DND-41 (cell line): ENCODE measurements at regions not wholly inside any gene's neighbourhood (a gene's known extent, or its start where the extent isn't known, plus 50 kb on each side); places are given as distances from the start of the nearest gene placed in this dataset.

Experiments
- EZH2 ChIP-seq: IDR thresholded peaks from 3 replicates; pipeline ENCODE4 v1.6.1; 2012; ENCODE audit warnings: borderline replicate concordance, low read depth, mild to moderate bottlenecking, moderate library complexity, low read length, inconsistent platforms; ENCODE audit not compliant: severe bottlenecking
- TF ChIP-seq, protein P1 (sequence below): IDR thresholded peaks from 2 replicates; pipeline ENCODE4 v1.5.1; 2012; ENCODE audit warnings: borderline replicate concordance, low read length, moderate library complexity, mild to moderate bottlenecking; ENCODE audit not compliant: poor library complexity, severe bottlenecking; ENCODE audit errors: extremely low read depth

DNA sequence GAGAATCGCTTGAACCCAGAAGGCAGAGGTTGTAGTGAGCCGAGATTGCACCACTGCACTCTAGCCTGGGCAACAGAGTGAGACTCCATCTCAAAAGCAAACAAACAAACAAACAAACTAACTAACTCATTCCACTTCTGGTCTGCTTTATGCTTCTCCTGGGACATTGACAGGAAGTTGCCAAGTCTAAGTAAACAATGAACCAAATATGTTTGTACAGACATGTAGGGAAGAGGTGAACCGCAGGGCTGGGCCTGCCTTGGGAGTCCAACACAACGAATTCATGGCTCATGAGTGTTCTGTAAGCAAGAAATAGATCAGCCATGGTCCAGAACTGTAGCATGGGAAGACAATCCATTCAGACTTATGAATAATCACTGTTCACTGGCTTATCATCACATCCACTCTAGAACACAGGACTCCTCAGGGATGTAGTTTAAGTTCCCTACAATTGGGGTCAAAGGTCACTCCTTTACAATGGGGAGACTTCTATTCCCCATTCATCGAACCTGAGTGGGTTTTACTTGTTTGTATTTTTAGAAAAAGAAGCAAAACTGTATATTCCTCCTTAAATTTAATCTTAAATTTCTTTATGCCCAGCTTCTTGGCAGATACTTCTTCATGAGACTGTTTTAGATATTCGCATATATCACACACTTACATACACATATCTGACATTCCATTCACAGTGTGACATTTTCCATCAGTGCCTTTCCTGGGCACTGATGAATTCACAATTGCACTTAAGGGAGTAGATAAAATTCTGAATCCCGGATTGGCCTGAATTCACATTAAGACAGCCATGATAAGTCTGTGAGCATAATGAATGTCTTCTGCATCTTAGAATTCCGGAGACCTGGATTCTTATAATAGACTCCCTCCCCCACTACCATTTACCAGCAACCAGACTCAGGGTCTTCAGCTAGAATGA, 159.1 kb upstream of the EEPD1 start:
- TF ChIP-seq, protein P1, sequence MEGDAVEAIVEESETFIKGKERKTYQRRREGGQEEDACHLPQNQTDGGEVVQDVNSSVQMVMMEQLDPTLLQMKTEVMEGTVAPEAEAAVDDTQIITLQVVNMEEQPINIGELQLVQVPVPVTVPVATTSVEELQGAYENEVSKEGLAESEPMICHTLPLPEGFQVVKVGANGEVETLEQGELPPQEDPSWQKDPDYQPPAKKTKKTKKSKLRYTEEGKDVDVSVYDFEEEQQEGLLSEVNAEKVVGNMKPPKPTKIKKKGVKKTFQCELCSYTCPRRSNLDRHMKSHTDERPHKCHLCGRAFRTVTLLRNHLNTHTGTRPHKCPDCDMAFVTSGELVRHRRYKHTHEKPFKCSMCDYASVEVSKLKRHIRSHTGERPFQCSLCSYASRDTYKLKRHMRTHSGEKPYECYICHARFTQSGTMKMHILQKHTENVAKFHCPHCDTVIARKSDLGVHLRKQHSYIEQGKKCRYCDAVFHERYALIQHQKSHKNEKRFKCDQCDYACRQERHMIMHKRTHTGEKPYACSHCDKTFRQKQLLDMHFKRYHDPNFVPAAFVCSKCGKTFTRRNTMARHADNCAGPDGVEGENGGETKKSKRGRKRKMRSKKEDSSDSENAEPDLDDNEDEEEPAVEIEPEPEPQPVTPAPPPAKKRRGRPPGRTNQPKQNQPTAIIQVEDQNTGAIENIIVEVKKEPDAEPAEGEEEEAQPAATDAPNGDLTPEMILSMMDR, result no peak
- no peak for TF ChIP-seq EZH2
